Activated CD4-positive, alpha-beta T cell treated with anti-CD3 and anti-CD28 coated beads for 4 hours (primary cell): ENCODE measurements at regions not wholly inside any gene's neighbourhood (a gene's known extent, or its start where the extent isn't known, plus 50 kb on each side); places are given as distances from the start of the nearest gene placed in this dataset.

Experiments used
- DNase-seq, 2 donors: peaks; one replicate each; pipeline ENCODE4 v3.0.0-alpha.2; 2020

DNA sequence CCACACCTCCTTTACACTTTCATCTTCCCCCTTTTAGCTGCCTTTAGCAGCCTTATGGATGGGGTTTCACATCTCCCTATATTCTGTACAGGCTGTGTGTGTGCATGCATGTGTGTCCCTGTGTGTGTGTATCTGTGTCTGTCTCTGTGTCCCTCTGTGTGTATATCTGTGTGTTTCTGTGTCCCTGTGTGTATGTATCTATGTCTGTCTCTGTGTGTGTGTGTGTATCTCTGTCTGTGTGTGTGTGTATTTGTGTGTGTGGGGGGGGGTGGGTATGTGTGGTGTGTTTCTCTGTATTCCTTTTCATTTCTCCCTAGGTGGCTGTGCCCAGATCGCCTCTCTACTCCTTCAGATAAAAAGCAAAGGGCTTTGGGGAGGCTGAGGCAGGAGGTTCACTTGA lies 52.2 kb upstream of the CD83 start:
- no peak for DNase-seq

DNA sequence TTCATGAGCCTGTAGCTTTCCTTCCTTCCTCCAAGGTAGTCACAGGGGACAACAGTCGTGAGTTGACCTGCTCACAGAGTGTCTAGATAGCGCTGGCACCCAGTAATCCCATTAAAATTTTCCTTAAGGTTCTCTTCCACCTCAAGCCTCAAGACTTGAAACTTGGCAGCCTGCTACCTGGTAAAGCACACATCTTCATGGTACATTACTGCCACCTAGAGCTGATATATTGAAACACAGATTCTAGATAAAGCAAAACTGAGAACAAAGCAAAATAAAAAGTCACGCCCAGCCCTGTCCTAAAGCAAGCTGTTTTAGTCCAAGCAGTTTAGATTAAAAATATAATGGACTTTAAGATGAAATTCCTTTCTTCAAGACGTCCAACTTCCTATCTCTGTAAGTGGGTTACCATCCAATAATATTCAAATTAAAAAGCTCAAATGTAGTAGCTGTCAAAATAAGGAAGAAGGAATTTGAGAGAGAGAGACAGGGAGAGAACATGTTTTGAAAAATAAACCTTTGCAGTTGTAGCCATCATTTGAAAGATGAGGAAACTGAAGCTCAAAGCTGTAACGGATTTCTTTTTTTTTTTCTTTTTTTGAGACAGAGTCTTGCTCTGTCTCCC lies 50.7 kb upstream of the CD83 start:
- DNase-seq, result peak; percentile 4 to 7

DNA sequence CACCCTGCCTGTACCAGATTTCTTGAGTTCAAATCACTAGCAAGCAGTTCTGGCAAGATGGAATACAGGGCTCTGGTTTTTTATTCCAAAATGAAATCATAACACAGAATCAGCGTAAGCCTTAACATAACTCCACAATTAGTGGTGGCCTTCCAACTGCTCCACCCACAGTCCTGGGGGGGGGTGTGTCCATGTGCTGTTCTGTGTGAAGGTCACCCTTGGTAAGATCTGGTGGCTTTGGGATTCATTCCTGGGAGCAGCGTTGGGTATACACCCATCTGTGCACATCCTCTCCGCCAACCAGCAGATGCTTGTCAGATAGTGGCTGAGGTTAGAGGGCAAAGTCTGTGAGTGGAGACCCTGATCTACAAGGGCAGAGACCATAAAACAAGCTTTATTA lies 49.9 kb upstream of the CD83 start:
- no peak for DNase-seq
